ENCODE measurements at regions not wholly inside any gene's neighbourhood (a gene's known extent, or its start where the extent isn't known, plus 50 kb on each side); places are given as distances from the start of the nearest gene placed in this dataset.

- DNase-seq, result no peak
These were observed 225.1 kb upstream of the PLSCR5 start for GRCh38 chr3:146830231-146830630.

- DNase-seq, result no peak
These were observed 222.7 kb upstream of the PLSCR5 start for GRCh38 chr3:146827836-146828235.

GRCh38 chr3:146823622-146824021 lies 218.5 kb upstream of the PLSCR5 start:
- no peak for DNase-seq

- DNase-seq, result no peak
These were observed 213.7 kb upstream of the PLSCR5 start for GRCh38 chr3:146818866-146819265.

GRCh38 chr3:146818301-146818700 lies 213.2 kb upstream of the PLSCR5 start:
- DNase-seq, result no peak

GRCh38 chr3:146817704-146818103 lies 212.6 kb upstream of the PLSCR5 start:
- peak; percentile 8 for DNase-seq

- no peak for DNase-seq
These were observed 209.6 kb upstream of the PLSCR5 start for GRCh38 chr3:146814601-146815315.

- DNase-seq, result no peak
These were observed 208.3 kb upstream of the PLSCR5 start for GRCh38 chr3:146813496-146813895.

GRCh38 chr3:146803745-146804144 lies 198.6 kb upstream of the PLSCR5 start:
- no peak for DNase-seq

- DNase-seq, result no peak
These were observed 196.3 kb upstream of the PLSCR5 start for GRCh38 chr3:146801492-146801891.

- no peak for DNase-seq
These were observed 195.3 kb upstream of the PLSCR5 start for GRCh38 chr3:146800484-146800883.

- no peak for DNase-seq
These were observed 190.9 kb upstream of the PLSCR5 start for GRCh38 chr3:146796078-146796477.

- no peak for DNase-seq
These were observed 178.3 kb upstream of the PLSCR5 start for GRCh38 chr3:146783446-146783845.

GRCh38 chr3:146781606-146782005 lies 176.5 kb upstream of the PLSCR5 start:
- no peak for DNase-seq

- DNase-seq, result no peak
These were observed 175.9 kb upstream of the PLSCR5 start for GRCh38 chr3:146781059-146781458.

- DNase-seq, result no peak
These were observed 175.1 kb upstream of the PLSCR5 start for GRCh38 chr3:146780251-146780650.

GRCh38 chr3:146777941-146778340 lies 172.8 kb upstream of the PLSCR5 start:
- DNase-seq, result no peak

GRCh38 chr3:146772211-146772743 lies 167.1 kb upstream of the PLSCR5 start:
- DNase-seq, result no peak

GRCh38 chr3:146770881-146771280 lies 165.7 kb upstream of the PLSCR5 start:
- DNase-seq, result no peak

GRCh38 chr3:146770301-146770700 lies 165.2 kb upstream of the PLSCR5 start:
- no peak for DNase-seq

- no peak for DNase-seq
These were observed 152.6 kb upstream of the PLSCR5 start for GRCh38 chr3:146757759-146758158.

GRCh38 chr3:146750196-146750595 lies 145.1 kb upstream of the PLSCR5 start:
- no peak for DNase-seq

- DNase-seq, result no peak
These were observed 142.8 kb upstream of the PLSCR5 start for GRCh38 chr3:146747928-146748327.

GRCh38 chr3:146747051-146747450 lies 141.9 kb upstream of the PLSCR5 start:
- DNase-seq, result no peak

- DNase-seq, result no peak
These were observed 141.0 kb upstream of the PLSCR5 start for GRCh38 chr3:146746190-146746589.
